GM12878 (cell line): ENCODE measurements at regions not wholly inside any gene's neighbourhood (a gene's known extent, or its start where the extent isn't known, plus 50 kb on each side); places are given as distances from the start of the nearest gene placed in this dataset.

Experiments
- ATF7 ChIP-seq: fragments of 450-650 bp; IDR thresholded peaks from 2 replicates; pipeline ENCODE4 v1.6.1; 2016; ENCODE audit warnings: low read depth, mild to moderate bottlenecking
- CHD2 ChIP-seq: IDR thresholded peaks from 2 replicates; pipeline ENCODE4 v1.6.1; 2011; ENCODE audit warnings: low read depth, low read length, improper control_type of control experiment, borderline replicate concordance
- NRF1 ChIP-seq: conservative IDR thresholded peaks from 2 replicates; pipeline ENCODE4 v1.6.1; 2011; ENCODE audit warnings: mild to moderate bottlenecking, low read depth, low read length, improper control_type of control experiment
- RB1 ChIP-seq: fragments of 450-650 bp; formaldehyde crosslinking; IDR thresholded peaks from 2 replicates; pipeline ENCODE4 v1.6.1; 2017; ENCODE audit warnings: mild to moderate bottlenecking, borderline replicate concordance
- TCF7 ChIP-seq: IDR thresholded peaks from 2 replicates; pipeline ENCODE4 v1.6.1; 2014; ENCODE audit warnings: antibody characterized with exemption, borderline replicate concordance
- ZNF24 ChIP-seq: fragments of 450-650 bp; IDR thresholded peaks from 2 replicates; pipeline ENCODE4 v1.6.1; 2017; ENCODE audit warnings: antibody characterized with exemption, mild to moderate bottlenecking
- TF ChIP-seq, protein P1 (sequence below): fragments of 450-650 bp; formaldehyde crosslinking; IDR thresholded peaks from 2 replicates; pipeline ENCODE4 v1.4.0; 2020; ENCODE audit warnings: mild to moderate bottlenecking, moderate library complexity
- TF ChIP-seq, protein P2 (sequence below): fragments of 450-650 bp; IDR thresholded peaks from 2 replicates; pipeline ENCODE4 v1.6.1; 2017; ENCODE audit warnings: mild to moderate bottlenecking
- TF ChIP-seq, protein P3 (sequence below): fragments of 450-650 bp; formaldehyde crosslinking; IDR thresholded peaks from 2 replicates; pipeline ENCODE4 v1.4.0; 2022; ENCODE audit warnings: mild to moderate bottlenecking, moderate library complexity
- TF ChIP-seq, protein P4 (sequence below): fragments of 150-350 bp; IDR thresholded peaks from 2 replicates; pipeline ENCODE4 v1.6.1; 2016; ENCODE audit warnings: low read depth, low read length

DNA sequence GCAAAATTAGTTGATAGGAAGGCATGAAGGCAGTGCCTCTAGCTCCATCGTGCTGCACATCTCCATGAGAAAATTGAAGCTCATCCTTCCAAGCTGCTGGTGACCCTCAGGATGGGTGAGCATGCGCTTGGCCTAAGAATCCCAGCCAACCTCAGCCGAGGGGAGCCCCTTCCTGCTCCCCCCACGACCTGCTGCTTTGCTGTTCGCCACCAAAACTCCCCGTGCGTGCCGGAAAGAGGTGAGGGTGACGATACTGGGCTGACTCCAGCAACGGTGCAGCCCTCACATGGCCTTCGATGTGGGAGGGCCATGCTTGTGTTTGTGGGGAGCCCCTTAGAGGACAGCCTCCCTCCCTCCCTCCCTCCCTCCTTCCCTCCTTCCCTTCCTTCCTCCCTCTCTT lies 660.9 kb downstream of the BRD1 start (continued):
- TF ChIP-seq, protein P1, sequence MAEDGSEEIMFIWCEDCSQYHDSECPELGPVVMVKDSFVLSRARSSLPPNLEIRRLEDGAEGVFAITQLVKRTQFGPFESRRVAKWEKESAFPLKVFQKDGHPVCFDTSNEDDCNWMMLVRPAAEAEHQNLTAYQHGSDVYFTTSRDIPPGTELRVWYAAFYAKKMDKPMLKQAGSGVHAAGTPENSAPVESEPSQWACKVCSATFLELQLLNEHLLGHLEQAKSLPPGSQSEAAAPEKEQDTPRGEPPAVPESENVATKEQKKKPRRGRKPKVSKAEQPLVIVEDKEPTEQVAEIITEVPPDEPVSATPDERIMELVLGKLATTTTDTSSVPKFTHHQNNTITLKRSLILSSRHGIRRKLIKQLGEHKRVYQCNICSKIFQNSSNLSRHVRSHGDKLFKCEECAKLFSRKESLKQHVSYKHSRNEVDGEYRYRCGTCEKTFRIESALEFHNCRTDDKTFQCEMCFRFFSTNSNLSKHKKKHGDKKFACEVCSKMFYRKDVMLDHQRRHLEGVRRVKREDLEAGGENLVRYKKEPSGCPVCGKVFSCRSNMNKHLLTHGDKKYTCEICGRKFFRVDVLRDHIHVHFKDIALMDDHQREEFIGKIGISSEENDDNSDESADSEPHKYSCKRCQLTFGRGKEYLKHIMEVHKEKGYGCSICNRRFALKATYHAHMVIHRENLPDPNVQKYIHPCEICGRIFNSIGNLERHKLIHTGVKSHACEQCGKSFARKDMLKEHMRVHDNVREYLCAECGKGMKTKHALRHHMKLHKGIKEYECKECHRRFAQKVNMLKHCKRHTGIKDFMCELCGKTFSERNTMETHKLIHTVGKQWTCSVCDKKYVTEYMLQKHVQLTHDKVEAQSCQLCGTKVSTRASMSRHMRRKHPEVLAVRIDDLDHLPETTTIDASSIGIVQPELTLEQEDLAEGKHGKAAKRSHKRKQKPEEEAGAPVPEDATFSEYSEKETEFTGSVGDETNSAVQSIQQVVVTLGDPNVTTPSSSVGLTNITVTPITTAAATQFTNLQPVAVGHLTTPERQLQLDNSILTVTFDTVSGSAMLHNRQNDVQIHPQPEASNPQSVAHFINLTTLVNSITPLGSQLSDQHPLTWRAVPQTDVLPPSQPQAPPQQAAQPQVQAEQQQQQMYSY (CRISPR knock-in tag), result no peak
- TF ChIP-seq, protein P2, sequence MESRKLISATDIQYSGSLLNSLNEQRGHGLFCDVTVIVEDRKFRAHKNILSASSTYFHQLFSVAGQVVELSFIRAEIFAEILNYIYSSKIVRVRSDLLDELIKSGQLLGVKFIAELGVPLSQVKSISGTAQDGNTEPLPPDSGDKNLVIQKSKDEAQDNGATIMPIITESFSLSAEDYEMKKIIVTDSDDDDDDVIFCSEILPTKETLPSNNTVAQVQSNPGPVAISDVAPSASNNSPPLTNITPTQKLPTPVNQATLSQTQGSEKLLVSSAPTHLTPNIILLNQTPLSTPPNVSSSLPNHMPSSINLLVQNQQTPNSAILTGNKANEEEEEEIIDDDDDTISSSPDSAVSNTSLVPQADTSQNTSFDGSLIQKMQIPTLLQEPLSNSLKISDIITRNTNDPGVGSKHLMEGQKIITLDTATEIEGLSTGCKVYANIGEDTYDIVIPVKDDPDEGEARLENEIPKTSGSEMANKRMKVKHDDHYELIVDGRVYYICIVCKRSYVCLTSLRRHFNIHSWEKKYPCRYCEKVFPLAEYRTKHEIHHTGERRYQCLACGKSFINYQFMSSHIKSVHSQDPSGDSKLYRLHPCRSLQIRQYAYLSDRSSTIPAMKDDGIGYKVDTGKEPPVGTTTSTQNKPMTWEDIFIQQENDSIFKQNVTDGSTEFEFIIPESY, result no peak
- TF ChIP-seq ATF7 (no peak), CHD2 (no peak), TCF7 (no peak), NRF1 (no peak), RB1 (no peak), ZNF24 (no peak)
- TF ChIP-seq, protein P3, sequence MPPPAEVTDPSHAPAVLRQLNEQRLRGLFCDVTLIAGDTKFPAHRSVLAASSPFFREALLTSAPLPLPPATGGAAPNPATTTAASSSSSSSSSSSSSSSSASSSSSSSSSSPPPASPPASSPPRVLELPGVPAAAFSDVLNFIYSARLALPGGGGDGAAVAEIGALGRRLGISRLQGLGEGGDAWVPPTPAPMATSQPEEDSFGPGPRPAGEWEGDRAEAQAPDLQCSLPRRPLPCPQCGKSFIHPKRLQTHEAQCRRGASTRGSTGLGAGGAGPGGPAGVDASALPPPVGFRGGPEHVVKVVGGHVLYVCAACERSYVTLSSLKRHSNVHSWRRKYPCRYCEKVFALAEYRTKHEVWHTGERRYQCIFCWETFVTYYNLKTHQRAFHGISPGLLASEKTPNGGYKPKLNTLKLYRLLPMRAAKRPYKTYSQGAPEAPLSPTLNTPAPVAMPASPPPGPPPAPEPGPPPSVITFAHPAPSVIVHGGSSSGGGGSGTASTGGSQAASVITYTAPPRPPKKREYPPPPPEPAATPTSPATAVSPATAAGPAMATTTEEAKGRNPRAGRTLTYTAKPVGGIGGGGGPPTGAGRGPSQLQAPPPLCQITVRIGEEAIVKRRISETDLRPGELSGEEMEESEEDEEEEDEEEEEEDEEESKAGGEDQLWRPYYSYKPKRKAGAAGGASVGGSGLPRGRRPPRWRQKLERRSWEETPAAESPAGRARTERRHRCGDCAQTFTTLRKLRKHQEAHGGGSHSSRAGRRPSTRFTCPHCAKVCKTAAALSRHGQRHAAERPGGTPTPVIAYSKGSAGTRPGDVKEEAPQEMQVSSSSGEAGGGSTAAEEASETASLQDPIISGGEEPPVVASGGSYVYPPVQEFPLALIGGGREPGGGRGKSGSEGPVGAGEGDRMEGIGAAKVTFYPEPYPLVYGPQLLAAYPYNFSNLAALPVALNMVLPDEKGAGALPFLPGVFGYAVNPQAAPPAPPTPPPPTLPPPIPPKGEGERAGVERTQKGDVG (CRISPR knock-in tag), result no peak
- TF ChIP-seq, protein P4, sequence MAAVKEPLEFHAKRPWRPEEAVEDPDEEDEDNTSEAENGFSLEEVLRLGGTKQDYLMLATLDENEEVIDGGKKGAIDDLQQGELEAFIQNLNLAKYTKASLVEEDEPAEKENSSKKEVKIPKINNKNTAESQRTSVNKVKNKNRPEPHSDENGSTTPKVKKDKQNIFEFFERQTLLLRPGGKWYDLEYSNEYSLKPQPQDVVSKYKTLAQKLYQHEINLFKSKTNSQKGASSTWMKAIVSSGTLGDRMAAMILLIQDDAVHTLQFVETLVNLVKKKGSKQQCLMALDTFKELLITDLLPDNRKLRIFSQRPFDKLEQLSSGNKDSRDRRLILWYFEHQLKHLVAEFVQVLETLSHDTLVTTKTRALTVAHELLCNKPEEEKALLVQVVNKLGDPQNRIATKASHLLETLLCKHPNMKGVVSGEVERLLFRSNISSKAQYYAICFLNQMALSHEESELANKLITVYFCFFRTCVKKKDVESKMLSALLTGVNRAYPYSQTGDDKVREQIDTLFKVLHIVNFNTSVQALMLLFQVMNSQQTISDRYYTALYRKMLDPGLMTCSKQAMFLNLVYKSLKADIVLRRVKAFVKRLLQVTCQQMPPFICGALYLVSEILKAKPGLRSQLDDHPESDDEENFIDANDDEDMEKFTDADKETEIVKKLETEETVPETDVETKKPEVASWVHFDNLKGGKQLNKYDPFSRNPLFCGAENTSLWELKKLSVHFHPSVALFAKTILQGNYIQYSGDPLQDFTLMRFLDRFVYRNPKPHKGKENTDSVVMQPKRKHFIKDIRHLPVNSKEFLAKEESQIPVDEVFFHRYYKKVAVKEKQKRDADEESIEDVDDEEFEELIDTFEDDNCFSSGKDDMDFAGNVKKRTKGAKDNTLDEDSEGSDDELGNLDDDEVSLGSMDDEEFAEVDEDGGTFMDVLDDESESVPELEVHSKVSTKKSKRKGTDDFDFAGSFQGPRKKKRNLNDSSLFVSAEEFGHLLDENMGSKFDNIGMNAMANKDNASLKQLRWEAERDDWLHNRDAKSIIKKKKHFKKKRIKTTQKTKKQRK, result no peak
